Activated naive CD8-positive, alpha-beta T cell treated with anti-CD3 and anti-CD28 coated beads for 36 hours (primary cell): ENCODE measurements at regions not wholly inside any gene's neighbourhood (a gene's known extent, or its start where the extent isn't known, plus 50 kb on each side); places are given as distances from the start of the nearest gene placed in this dataset.

ENCODE experiments used
- DNase-seq: peaks from one replicate; pipeline ENCODE4 v3.0.0; 2021
- H3K27ac Mint-ChIP-seq: one replicate; pipeline ENCODE4 v1.8.0; 2022; ENCODE audit warnings: mild to moderate bottlenecking, moderate library complexity, mixed read lengths
- H3K27me3 Mint-ChIP-seq: one replicate; pipeline ENCODE4 v1.8.0; 2022; ENCODE audit warnings: mild to moderate bottlenecking, mixed read lengths
- H3K36me3 Mint-ChIP-seq: one replicate; pipeline ENCODE4 v1.8.0; 2021; ENCODE audit warnings: mild to moderate bottlenecking, mixed read lengths
- H3K4me1 Mint-ChIP-seq: one replicate; pipeline ENCODE4 v1.8.0; 2021; ENCODE audit warnings: mixed read lengths
- H3K4me3 Mint-ChIP-seq: one replicate; pipeline ENCODE4 v1.8.0; 2022; ENCODE audit warnings: mild to moderate bottlenecking, moderate library complexity, mixed read lengths
- H3K9me3 Mint-ChIP-seq: one replicate; pipeline ENCODE4 v1.8.0; 2022; ENCODE audit warnings: mixed read lengths

DNA sequence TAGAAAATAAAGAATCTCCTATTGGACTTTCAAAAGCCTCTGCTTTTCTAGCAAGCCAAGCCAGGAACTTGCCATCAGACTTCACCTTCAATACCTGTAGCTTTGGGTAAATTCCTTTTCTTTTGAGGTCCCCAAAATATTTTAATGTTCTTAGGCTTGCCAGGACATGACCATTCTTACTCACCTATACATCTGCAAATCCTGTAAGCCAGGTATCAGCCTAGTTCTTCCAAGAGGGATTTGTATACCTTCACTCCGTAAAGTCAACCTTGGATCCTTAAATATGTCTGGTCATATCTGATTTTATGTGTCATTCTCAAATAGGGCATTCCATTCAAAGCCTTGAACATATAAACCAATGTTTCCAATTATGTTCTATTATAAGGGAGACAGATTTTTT lies 210.6 kb upstream of the CELF2 start:
- Mint-ChIP-seq H3K9me3 (peaks cover 2% of the 10 kb centered on the region), H3K4me1 (no peaks in the 10 kb centered on the region), H3K4me3 (no peak overlapping the region), H3K27me3 (peaks cover 4% of the 10 kb centered on the region), H3K27ac (no peak overlapping the region), H3K36me3 (no peaks in the 10 kb centered on the region)
- DNase-seq = no peak

GRCh38 chr10:10811562-10811961 lies 206.1 kb upstream of the CELF2 start:
- no peak overlapping the region for H3K27ac Mint-ChIP-seq
- H3K4me1 Mint-ChIP-seq = no peaks in the 10 kb centered on the region
- no peak for DNase-seq
- H3K27me3 Mint-ChIP-seq = peaks cover 4% of the 10 kb centered on the region
- H3K4me3 Mint-ChIP-seq = no peak overlapping the region
- H3K9me3 Mint-ChIP-seq = peaks cover 2% of the 10 kb centered on the region
- no peaks in the 10 kb centered on the region for H3K36me3 Mint-ChIP-seq

DNA sequence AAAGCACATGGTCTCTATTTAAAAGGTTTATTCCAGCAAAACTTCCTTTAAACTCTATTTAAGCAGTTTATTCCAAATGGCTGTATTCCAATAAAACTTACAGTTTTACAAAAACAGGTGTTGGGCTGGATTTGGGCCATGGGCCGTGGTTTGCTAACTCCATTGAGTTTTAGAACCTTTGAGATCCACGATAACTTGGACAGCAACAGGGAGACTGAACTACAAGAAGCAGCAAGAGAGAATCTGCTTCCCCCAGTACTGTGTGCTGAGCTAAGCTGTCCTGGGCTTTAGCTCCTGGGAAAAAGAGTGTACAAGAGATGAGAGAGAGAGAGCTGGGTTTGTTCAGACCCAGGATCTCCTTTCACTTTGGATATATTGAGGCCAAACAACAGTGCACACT lies 204.0 kb upstream of the CELF2 start:
- DNase-seq = no peak
- Mint-ChIP-seq H3K27ac (no peak overlapping the region), H3K4me1 (no peaks in the 10 kb centered on the region), H3K9me3 (peaks cover 5% of the 10 kb centered on the region), H3K4me3 (no peak overlapping the region), H3K27me3 (peaks cover 4% of the 10 kb centered on the region), H3K36me3 (no peaks in the 10 kb centered on the region)

- Mint-ChIP-seq H3K4me1 (no peaks in the 10 kb centered on the region), H3K27me3 (peaks cover 4% of the 10 kb centered on the region), H3K4me3 (no peak overlapping the region), H3K9me3 (peaks cover 5% of the 10 kb centered on the region), H3K36me3 (no peaks in the 10 kb centered on the region), H3K27ac (no peak overlapping the region)
- DNase-seq = no peak
These were observed 203.6 kb upstream of the CELF2 start for GRCh38 chr10:10814069-10814468.

DNA sequence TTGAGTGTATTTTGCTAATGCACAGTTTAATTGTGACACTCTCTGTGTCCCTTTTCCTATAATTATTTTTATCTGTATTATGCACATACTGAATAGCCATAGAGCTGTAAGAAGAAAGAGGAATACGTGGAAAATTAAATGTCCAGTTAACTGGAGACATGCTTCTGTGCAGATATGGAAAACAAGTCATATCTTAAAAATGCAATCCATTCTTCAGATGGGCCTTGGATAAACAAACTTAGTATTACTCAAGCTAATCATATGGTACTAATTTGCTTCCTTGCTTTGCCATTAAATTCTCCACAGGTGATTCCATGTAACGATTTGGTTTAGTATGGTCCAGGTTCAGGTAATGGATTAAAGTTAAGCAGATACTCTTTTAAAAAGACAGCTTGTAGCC lies 201.2 kb upstream of the CELF2 start:
- Mint-ChIP-seq H3K36me3 (no peaks in the 10 kb centered on the region), H3K9me3 (peaks cover 5% of the 10 kb centered on the region), H3K4me3 (no peak overlapping the region), H3K27ac (no peak overlapping the region), H3K27me3 (no peaks in the 10 kb centered on the region), H3K4me1 (no peaks in the 10 kb centered on the region)
- DNase-seq = no peak

DNA sequence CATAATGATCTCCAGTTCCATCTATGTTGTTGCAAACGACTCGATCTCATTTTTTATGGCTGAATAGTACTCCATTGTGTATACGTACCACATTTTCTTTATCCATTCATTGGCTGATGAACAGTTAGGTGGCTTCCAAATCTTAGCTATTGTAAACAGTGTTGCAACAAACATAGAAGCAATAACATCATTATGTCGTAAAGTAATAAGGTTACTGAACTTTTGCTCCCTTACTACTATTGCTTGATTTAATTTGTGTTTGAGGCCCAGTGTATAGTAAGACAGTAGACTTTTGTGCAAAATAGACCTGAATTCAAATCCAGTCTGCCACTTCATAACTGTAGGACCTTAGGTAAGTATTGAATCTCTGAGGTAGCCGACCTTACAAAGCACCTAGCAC lies 200.1 kb upstream of the CELF2 start:
- no peak overlapping the region for H3K27ac Mint-ChIP-seq
- no peaks in the 10 kb centered on the region for H3K27me3 Mint-ChIP-seq
- no peak overlapping the region for H3K4me3 Mint-ChIP-seq
- H3K9me3 Mint-ChIP-seq = peaks cover 4% of the 10 kb centered on the region
- no peak for DNase-seq
- no peaks in the 10 kb centered on the region for H3K4me1 Mint-ChIP-seq
- H3K36me3 Mint-ChIP-seq = no peaks in the 10 kb centered on the region

DNA sequence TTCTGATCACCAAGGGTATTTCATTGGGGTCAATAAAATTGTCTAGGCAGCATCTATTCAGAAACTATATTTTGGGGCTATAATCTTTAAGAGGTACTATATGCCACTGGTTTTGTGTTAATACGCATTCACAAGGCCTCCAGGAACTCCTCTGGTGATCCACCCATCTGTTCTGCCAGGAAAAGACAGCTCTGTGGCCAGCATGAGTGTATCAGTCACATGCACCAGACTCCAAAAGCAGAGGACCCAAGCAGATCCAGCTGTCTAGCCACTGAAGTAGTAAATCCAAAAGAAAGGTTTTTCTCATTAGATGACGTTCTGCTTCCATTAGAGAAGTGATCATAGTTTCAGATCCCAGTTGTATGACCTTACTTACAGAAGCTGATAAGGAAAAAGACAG lies 199.6 kb upstream of the CELF2 start:
- H3K9me3 Mint-ChIP-seq = peaks cover 4% of the 10 kb centered on the region
- H3K36me3 Mint-ChIP-seq = no peaks in the 10 kb centered on the region
- H3K27me3 Mint-ChIP-seq = no peaks in the 10 kb centered on the region
- no peak overlapping the region for H3K4me3 Mint-ChIP-seq
- no peaks in the 10 kb centered on the region for H3K4me1 Mint-ChIP-seq
- no peak overlapping the region for H3K27ac Mint-ChIP-seq
- no peak for DNase-seq

GRCh38 chr10:10819206-10819856 lies 198.3 kb upstream of the CELF2 start:
- H3K4me3 Mint-ChIP-seq = no peak overlapping the region
- no peak for DNase-seq
- no peak overlapping the region for H3K27ac Mint-ChIP-seq
- H3K4me1 Mint-ChIP-seq = no peaks in the 10 kb centered on the region
- no peaks in the 10 kb centered on the region for H3K27me3 Mint-ChIP-seq
- no peaks in the 10 kb centered on the region for H3K36me3 Mint-ChIP-seq
- H3K9me3 Mint-ChIP-seq = peaks cover 4% of the 10 kb centered on the region

DNA sequence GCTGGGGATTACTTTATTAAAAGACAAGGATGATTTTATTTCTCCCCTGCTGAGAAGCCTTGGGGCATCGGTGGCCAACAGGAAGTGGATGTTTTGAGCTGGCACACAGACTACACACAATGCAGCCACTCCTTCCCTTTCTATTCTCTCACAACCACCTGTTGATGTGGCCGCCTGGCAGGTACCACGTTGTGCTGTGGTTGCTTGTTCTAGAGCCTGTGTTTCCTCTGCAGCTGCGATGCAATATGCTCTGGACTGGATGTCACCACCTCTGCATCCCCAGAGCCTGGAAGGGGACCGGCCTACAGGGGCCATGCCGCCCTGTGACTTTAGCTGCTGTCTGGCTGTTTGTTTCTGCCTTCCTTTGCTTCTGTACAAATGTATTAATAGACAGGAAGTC lies 195.7 kb upstream of the CELF2 start:
- Mint-ChIP-seq H3K27me3 (peaks cover 7% of the 10 kb centered on the region), H3K4me1 (no peaks in the 10 kb centered on the region), H3K36me3 (no peaks in the 10 kb centered on the region), H3K27ac (no peak overlapping the region), H3K4me3 (no peak overlapping the region), H3K9me3 (peaks cover 4% of the 10 kb centered on the region)
- no peak for DNase-seq

GRCh38 chr10:10824591-10825148 lies 193.0 kb upstream of the CELF2 start:
- H3K27ac Mint-ChIP-seq = no peak overlapping the region

GRCh38 chr10:10826125-10826524 lies 191.5 kb upstream of the CELF2 start:
- Mint-ChIP-seq H3K27ac (no peak overlapping the region), H3K36me3 (no peaks in the 10 kb centered on the region), H3K27me3 (peaks cover 18% of the 10 kb centered on the region), H3K4me3 (no peak overlapping the region), H3K9me3 (no peaks in the 10 kb centered on the region), H3K4me1 (no peaks in the 10 kb centered on the region)
- DNase-seq = no peak

More at GRCh38 chr10:10824591-10825148, 193.0 kb upstream of the CELF2 start:
- DNase-seq = no peak
- Mint-ChIP-seq H3K4me1 (no peaks in the 10 kb centered on the region), H3K9me3 (no peaks in the 10 kb centered on the region), H3K27me3 (peaks cover 18% of the 10 kb centered on the region), H3K36me3 (no peaks in the 10 kb centered on the region), H3K4me3 (no peak overlapping the region)

- peaks cover 18% of the 10 kb centered on the region for H3K27me3 Mint-ChIP-seq
- no peak overlapping the region for H3K27ac Mint-ChIP-seq
- no peak for DNase-seq
- no peaks in the 10 kb centered on the region for H3K4me1 Mint-ChIP-seq
- no peak overlapping the region for H3K4me3 Mint-ChIP-seq
- H3K36me3 Mint-ChIP-seq = no peaks in the 10 kb centered on the region
- H3K9me3 Mint-ChIP-seq = no peaks in the 10 kb centered on the region
These were observed 189.0 kb upstream of the CELF2 start for GRCh38 chr10:10828623-10829022.

DNA sequence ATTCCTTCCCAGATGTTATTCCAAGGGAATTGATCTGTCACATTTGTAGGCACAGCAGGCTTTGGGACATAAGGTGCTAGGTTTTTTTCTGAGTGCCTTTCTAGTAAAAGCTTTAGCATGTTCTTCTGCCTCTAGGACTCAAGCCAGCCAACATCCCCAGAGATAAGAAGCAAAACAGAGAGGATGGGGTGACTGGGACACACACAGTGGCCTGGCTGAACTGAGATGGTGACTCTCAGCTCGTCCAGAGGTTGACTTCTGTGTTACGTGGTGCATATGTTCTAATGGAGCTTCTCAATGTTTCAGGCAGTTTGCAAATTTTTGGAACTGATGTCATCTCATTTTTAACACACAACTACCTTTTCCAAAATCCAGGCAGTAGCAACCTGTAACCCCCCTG lies 188.1 kb upstream of the CELF2 start:
- Mint-ChIP-seq H3K9me3 (peaks cover 2% of the 10 kb centered on the region), H3K27ac (no peak overlapping the region), H3K27me3 (peaks cover 22% of the 10 kb centered on the region), H3K36me3 (no peaks in the 10 kb centered on the region), H3K4me3 (no peak overlapping the region), H3K4me1 (no peaks in the 10 kb centered on the region)
- DNase-seq = no peak

- Mint-ChIP-seq H3K36me3 (no peaks in the 10 kb centered on the region), H3K4me3 (no peak overlapping the region), H3K27ac (no peak overlapping the region), H3K27me3 (peaks cover 22% of the 10 kb centered on the region), H3K9me3 (peaks cover 2% of the 10 kb centered on the region), H3K4me1 (no peaks in the 10 kb centered on the region)
- DNase-seq = no peak
These were observed 187.2 kb upstream of the CELF2 start for GRCh38 chr10:10830293-10830986.

GRCh38 chr10:10831085-10831484 lies 186.6 kb upstream of the CELF2 start:
- H3K4me1 Mint-ChIP-seq = no peaks in the 10 kb centered on the region
- H3K36me3 Mint-ChIP-seq = no peaks in the 10 kb centered on the region
- peaks cover 2% of the 10 kb centered on the region for H3K9me3 Mint-ChIP-seq
- peaks cover 22% of the 10 kb centered on the region for H3K27me3 Mint-ChIP-seq
- H3K27ac Mint-ChIP-seq = no peak overlapping the region
- H3K4me3 Mint-ChIP-seq = no peak overlapping the region
- DNase-seq = no peak

DNA sequence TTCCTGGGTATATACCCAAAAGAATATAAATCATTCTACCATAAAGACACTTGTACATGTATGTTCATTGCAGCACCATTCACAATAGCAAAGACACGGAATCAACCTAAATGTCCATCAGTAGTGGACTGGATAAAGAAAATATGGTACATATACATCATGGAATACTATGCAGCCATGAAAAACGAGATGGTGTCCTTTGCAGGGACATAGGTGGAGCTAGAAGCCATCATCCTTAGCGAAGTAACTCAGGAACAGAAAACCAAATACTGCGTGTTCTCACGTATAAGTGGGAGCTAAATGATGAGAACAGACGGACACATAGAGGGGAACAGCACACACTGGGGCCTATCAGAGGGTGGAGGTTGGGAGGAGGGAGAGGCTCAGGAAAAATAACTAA lies 183.7 kb upstream of the CELF2 start:
- DNase-seq = no peak
- Mint-ChIP-seq H3K27me3 (peaks cover 4% of the 10 kb centered on the region), H3K4me3 (no peak overlapping the region), H3K27ac (no peak overlapping the region), H3K36me3 (no peaks in the 10 kb centered on the region), H3K4me1 (no peaks in the 10 kb centered on the region), H3K9me3 (peaks cover 6% of the 10 kb centered on the region)
